B cell (primary cell): ENCODE measurements at regions not wholly inside any gene's neighbourhood (a gene's known extent, or its start where the extent isn't known, plus 50 kb on each side); places are given as distances from the start of the nearest gene placed in this dataset.

Experiments
- ATAC-seq: fragments of 200-7000 bp; cut with Tn5 transposase; one replicate; pipeline ENCODE4 v1.10.0; 2021; ENCODE audit warnings: low read depth, mild to moderate bottlenecking, moderate number of reproducible peaks, moderate library complexity
- CTCF ChIA-PET: fragments of 350-600 bp; sonication (Branson Sonifier 250); formaldehyde crosslinking; loops from one replicate; lab custom pipeline; 2021; ENCODE audit warnings: antibody characterized with exemption, inconsistent platforms; lab: Charles Lee
- POLR2A ChIA-PET: fragments of 350-600 bp; sonication (Branson Sonifier 250); formaldehyde crosslinking; loops from one replicate; lab custom pipeline; 2021; ENCODE audit warnings: antibody characterized with exemption; lab: Charles Lee
- DNase-seq: peaks from one replicate; pipeline ENCODE4 v3.0.0; 2013
- H2AFZ ChIP-seq: 2 replicates; pipeline ENCODE4 v1.6.1; 2012; ENCODE audit warnings: mild to moderate bottlenecking, low read depth, low read length; ENCODE audit not compliant: insufficient read depth, poor library complexity, severe bottlenecking
- H3K27ac ChIP-seq, 2 donors: 1 replicate in 1 of 2; 2 replicates in 1 of 2; pipeline ENCODE4 v1.5.1; 2012 to 2013; ENCODE audit warnings: low read length in 2 of 2, mild to moderate bottlenecking in 2 of 2, moderate library complexity in 1 of 2
- H3K27me3 ChIP-seq, 4 experiments: fragments of 200-600 bp in 1 of 4; sonication (generic) in 1 of 4; replicated peaks in 1 of 4; 1 replicate in 2 of 4; 2 replicates in 2 of 4; pipeline versions ENCODE4 v1.6.1 to v1.7.0; 2013 to 2016; ENCODE audit warnings: low read length in 3 of 4, mild to moderate bottlenecking in 2 of 4, mixed read lengths in 1 of 4, moderate library complexity in 1 of 4; ENCODE audit not compliant: insufficient read depth in 4 of 4, control insufficient read depth in 3 of 4; ENCODE audit errors: control extremely low read depth in 1 of 4
- H3K36me3 ChIP-seq, 2 experiments: replicated peaks in 1 of 2; 1 replicate in 1 of 2; 2 replicates in 1 of 2; pipeline versions ENCODE4 v1.6.1 to v1.7.1; 2013; ENCODE audit warnings: low read length in 1 of 2; ENCODE audit not compliant: insufficient read depth in 2 of 2, control insufficient read depth in 1 of 2; ENCODE audit errors: control extremely low read depth in 1 of 2, extremely low read depth in 1 of 2
- H3K4me1 ChIP-seq, 2 donors: fragments of 200-600 bp in 1 of 2; sonication (generic) in 1 of 2; 1 replicate in 1 of 2; 2 replicates in 1 of 2; pipeline versions ENCODE4 v1.5.1 to v1.6.1; 2013 to 2017; ENCODE audit warnings: low read length in 2 of 2; ENCODE audit not compliant: control insufficient read depth in 2 of 2, insufficient read depth in 2 of 2
- H3K4me2 ChIP-seq: replicated peaks from 2 replicates; pipeline ENCODE3; 2012; ENCODE audit warnings: mild to moderate bottlenecking, low read depth, low read length; ENCODE audit not compliant: poor library complexity, severe bottlenecking
- H3K4me3 ChIP-seq, 5 experiments: fragments of 200-600 bp in 1 of 5; sonication (generic) in 1 of 5; 1 replicate in 3 of 5; 2 replicates in 2 of 5; pipeline versions ENCODE4 v1.5.1 to v1.7.0; 2011 to 2016; ENCODE audit warnings: low read length in 4 of 5, mild to moderate bottlenecking in 4 of 5, low read depth in 2 of 5, control low read depth in 1 of 5, moderate library complexity in 1 of 5; ENCODE audit not compliant: insufficient read depth in 1 of 5; ENCODE audit errors: control extremely low read depth in 1 of 5, extremely low read depth in 1 of 5
- H3K79me2 ChIP-seq: fragments of 200-600 bp; sonication (generic); one replicate; pipeline ENCODE4 v1.6.0; 2016; ENCODE audit warnings: low read length; ENCODE audit not compliant: control insufficient read depth, insufficient read depth
- H3K9ac ChIP-seq: fragments of 200-600 bp; sonication (generic); 2 replicates; pipeline ENCODE4 v1.6.1; 2017; ENCODE audit warnings: mild to moderate bottlenecking, low read length, moderate library complexity
- H3K9me3 ChIP-seq, 3 donors: one replicate each; pipeline versions ENCODE4 v1.6.1 to v1.7.1; 2013; ENCODE audit warnings: low read length in 2 of 3; ENCODE audit not compliant: control insufficient read depth in 2 of 3, insufficient read depth in 1 of 3; ENCODE audit errors: control extremely low read depth in 1 of 3
- H4K20me1 ChIP-seq: 2 replicates; pipeline ENCODE4 v1.6.0; 2012; ENCODE audit warnings: mild to moderate bottlenecking, low read length; ENCODE audit not compliant: insufficient read depth, control insufficient read depth, poor library complexity, severe bottlenecking
- H3K27ac Mint-ChIP-seq: one replicate; pipeline ENCODE4 v1.8.0; 2021; ENCODE audit warnings: mixed read lengths
- H3K27me3 Mint-ChIP-seq: one replicate; pipeline ENCODE4 v1.8.0; 2021; ENCODE audit warnings: mixed read lengths
- H3K4me1 Mint-ChIP-seq: one replicate; pipeline ENCODE4 v1.8.0; 2021; ENCODE audit warnings: mixed read lengths
- H3K4me3 Mint-ChIP-seq: one replicate; pipeline ENCODE4 v1.8.0; 2021; ENCODE audit warnings: mixed read lengths
- H3K9me3 Mint-ChIP-seq: one replicate; pipeline ENCODE4 v1.8.0; 2022; ENCODE audit warnings: mixed read lengths; ENCODE audit not compliant: insufficient read depth
- CTCF ChIP-seq: fragments of 200-600 bp; IDR thresholded peaks from one replicate; pipeline ENCODE4 v1.8.0; 2022; ENCODE audit warnings: antibody characterized with exemption, mild to moderate bottlenecking
- EZH2 ChIP-seq: IDR thresholded peaks from 2 replicates; pipeline ENCODE4 v1.6.1; 2012; ENCODE audit warnings: borderline replicate concordance, low read depth, mild to moderate bottlenecking, moderate library complexity, low read length; ENCODE audit not compliant: insufficient read depth, poor library complexity, severe bottlenecking
- WGBS: methylation state at CpG from one replicate; pipeline ENCODE4 v1.1.5; 2013; ENCODE audit warnings: missing lambda C conversion rate; ENCODE audit not compliant: insufficient coverage; 5-methylcytosine and 5-hydroxymethylcytosine counted together
- intact Hi-C: fragments of 100-400 bp; cut with micrococcal nuclease; formaldehyde crosslinking; loops from one replicate; pipeline ENCODE4 v1.10.0; 2022

GRCh38 chr9:129320575-129321285, 142.7 kb upstream of the IER5L start:
- WGBS = 5% methylated on average over 46 of the region's 46 CpGs

More at GRCh38 chr9:129320575-129321285, 142.7 kb upstream of the IER5L start:
- Histone ChIP-seq H3K4me2 (peak overlapping the region; percentile 89), H3K27me3 (peaks cover 0 to 33% (median 7%) of the 10 kb centered on the region in 4 experiments), H3K9me3 (no peaks in the 10 kb centered on the region), H3K4me3 (peak overlapping the region; percentile 32 to 55 (median 51)), H2AFZ (peak overlapping the region; percentile 81), H3K9ac (peak overlapping the region; percentile 51), H3K36me3 (no peaks in the 10 kb centered on the region), H3K79me2 (no peaks in the 10 kb centered on the region), H4K20me1 (no peaks in the 10 kb centered on the region), H3K27ac (no peak overlapping the region), H3K4me1 (peaks cover 10 to 16% of the 10 kb centered on the region in 2 donors)
- ChIA-PET CTCF (interaction anchor here (0.8 to 2.4 kb wide), 7 partner anchors 63 to 288 kb away, joined by 3 to 7 read pairs (median 5); partner anchors contain the start of gene IER5L), POLR2A (interaction anchor here (0.5 kb wide), 1 partner anchor 1743 kb away, joined by 11 read pairs; no protein-coding TSS in a partner anchor)
- Mint-ChIP-seq H3K9me3 (no peaks in the 10 kb centered on the region), H3K27ac (peak overlapping the region; percentile 51), H3K4me3 (peak overlapping the region; percentile 82), H3K27me3 (peaks cover 19% of the 10 kb centered on the region), H3K4me1 (peaks cover 7% of the 10 kb centered on the region)
- peak; percentile 69 for DNase-seq
- no peak for TF ChIP-seq CTCF
- TF ChIP-seq EZH2 = no peak
- intact Hi-C loops = loop anchor here (1.0 kb wide), 1 partner anchor 290 kb away; no protein-coding TSS in a partner anchor
- ATAC-seq = peak; percentile 75
